GM18909 (cell line): ENCODE measurements at regions not wholly inside any gene's neighbourhood (a gene's known extent, or its start where the extent isn't known, plus 50 kb on each side); places are given as distances from the start of the nearest gene placed in this dataset.

Source experiments
- ATAC-seq: cut with Tn5 transposase; IDR thresholded peaks from one replicate; pipeline ENCODE4 v1.9.1; 2021; ENCODE audit warnings: mild to moderate bottlenecking; ENCODE audit not compliant: unreplicated experiment, poor library complexity

- no peak for ATAC-seq
Measured at GRCh38 chr9:18327121-18327520, 146.8 kb upstream of the ADAMTSL1 start.

DNA sequence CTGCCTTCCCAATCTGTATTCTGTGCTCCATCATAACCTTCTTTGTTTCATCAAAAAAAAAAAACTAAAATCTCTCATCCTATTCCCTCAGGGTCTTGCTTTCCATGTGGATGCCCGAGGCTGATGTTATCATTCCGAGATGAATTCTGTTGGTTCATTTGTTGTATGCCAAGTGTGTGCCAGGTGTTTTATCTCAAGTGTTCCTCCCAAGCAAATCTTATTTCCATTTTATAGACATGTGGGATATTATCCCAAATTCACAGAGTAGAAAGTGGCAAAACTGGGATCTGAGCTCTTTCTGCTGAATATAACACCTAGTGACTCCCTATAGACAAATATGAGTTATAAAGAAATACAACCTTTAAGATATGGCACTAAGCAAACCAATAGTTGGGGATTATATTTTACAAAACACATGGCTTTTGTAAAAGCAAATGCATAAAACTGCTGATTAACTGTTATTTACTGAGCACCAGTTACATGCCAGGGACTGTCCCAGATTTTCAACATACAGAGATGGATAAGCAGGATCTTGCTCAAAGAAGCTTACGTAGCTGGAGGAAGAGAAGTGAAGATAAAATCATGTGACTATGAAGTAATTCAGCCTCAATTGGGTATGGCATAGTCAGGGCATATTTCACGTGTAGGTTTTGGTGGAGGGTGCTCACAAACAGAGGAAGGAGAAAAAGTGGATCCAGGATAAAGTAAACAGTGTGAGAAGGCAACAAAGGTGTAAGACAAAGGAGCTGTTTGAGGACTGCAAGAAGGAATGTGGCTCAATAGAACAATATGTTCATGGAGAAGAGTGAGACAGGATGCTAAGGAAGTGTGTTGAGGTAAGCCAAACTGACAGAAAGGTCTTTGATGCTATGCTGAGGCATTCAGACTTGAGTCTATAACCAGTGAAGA is 143.3 kb upstream of the ADAMTSL1 start:
- ATAC-seq, result no peak

- no peak for ATAC-seq
Measured at GRCh38 chr9:18331310-18331684, 142.7 kb upstream of the ADAMTSL1 start.

GRCh38 chr9:18331808-18332209 is 142.1 kb upstream of the ADAMTSL1 start:
- ATAC-seq, result no peak

- ATAC-seq, result no peak
Measured at GRCh38 chr9:18333157-18333556, 140.8 kb upstream of the ADAMTSL1 start.

GRCh38 chr9:18335825-18336224 is 138.1 kb upstream of the ADAMTSL1 start:
- ATAC-seq, result no peak

DNA sequence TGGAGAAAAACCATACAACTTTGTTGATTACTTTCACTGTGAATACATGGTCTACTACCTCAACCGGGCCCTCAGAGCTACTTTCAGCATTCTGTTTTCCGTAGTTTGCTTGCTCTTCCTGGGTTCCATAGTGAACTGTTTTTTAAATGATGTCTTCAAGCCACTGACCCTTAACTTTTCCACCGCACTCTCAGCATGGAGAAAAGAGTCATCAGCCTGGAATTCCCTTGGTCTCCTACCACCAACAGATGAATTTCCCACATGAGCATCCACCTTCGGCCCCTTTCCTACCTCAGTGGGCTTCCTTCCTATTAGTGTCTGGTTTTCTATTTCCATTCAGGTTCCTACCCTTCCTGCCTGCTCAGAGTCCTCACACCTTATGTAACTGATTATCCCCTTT is 135.9 kb upstream of the ADAMTSL1 start:
- no peak for ATAC-seq

DNA sequence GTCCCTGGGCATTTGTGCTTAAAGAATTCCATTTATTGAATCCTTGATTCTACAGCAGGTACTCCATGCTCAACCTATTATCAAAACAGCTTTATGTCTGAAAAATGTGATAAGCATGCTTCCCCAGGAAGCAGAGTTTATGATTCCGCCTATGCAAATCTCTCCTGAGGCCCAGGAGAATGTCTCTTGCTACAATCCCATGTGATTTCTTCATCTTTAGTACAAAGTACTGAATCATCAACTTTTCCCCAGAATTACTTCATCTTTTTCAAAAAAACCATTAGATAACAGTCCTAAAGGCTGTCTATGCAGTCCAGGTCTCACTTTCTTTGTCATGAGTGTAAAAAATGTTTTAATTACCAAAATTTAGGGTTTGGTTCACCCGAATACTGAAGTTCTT is 130.2 kb upstream of the ADAMTSL1 start:
- ATAC-seq, result no peak

DNA sequence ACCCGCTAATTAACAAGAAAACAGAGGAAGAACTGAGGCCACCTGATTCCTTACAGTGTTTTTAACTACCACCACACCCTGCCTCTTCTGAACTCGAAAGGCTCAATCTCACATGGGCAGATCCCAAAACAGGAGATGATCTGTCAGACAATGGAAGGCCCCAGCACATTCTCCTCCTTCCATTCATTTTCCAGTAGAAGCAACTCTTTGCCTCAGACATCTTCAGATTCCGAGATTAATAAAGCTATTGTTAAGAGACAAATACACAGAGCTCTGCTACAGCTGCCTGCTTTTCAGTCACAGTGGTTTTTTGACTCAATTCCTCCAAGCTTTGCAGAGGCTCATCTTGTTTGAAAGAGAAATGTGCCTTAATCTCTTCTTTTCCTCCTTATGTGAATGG is 127.2 kb upstream of the ADAMTSL1 start:
- ATAC-seq, result no peak

GRCh38 chr9:18347386-18348082 is 126.4 kb upstream of the ADAMTSL1 start:
- no peak for ATAC-seq

- no peak for ATAC-seq
Measured at GRCh38 chr9:18348083-18348475, 125.9 kb upstream of the ADAMTSL1 start.

DNA sequence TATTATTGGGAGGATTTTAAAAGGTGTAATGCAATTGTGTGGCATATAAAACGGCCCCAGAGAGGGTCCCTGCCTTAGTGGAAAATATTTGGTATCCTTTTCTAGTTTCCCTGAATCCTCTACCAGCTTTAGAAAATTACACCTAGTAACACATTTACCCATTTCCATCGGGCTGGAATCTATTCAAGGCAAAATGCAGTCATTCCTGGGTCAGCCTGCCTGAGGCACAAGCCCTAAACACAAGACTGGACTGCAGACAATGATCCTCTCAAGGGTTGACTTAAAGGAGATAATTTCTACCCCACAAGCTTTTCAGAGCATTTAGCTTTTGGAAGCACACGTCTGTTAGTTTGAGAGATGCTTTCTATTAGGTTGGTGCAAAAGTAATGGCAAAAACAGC is 124.4 kb upstream of the ADAMTSL1 start:
- no peak for ATAC-seq

- ATAC-seq, result no peak
Measured at GRCh38 chr9:18350036-18350435, 123.9 kb upstream of the ADAMTSL1 start.

- no peak for ATAC-seq
Measured at GRCh38 chr9:18350995-18351595, 122.9 kb upstream of the ADAMTSL1 start.

GRCh38 chr9:18352711-18353110 is 121.2 kb upstream of the ADAMTSL1 start:
- no peak for ATAC-seq

GRCh38 chr9:18353473-18353872 is 120.5 kb upstream of the ADAMTSL1 start:
- no peak for ATAC-seq

GRCh38 chr9:18357321-18357720 is 116.6 kb upstream of the ADAMTSL1 start:
- no peak for ATAC-seq

GRCh38 chr9:18358325-18358724 is 115.6 kb upstream of the ADAMTSL1 start:
- ATAC-seq, result no peak

GRCh38 chr9:18359335-18359734 is 114.6 kb upstream of the ADAMTSL1 start:
- no peak for ATAC-seq

GRCh38 chr9:18360005-18360404 is 113.9 kb upstream of the ADAMTSL1 start:
- ATAC-seq, result no peak

DNA sequence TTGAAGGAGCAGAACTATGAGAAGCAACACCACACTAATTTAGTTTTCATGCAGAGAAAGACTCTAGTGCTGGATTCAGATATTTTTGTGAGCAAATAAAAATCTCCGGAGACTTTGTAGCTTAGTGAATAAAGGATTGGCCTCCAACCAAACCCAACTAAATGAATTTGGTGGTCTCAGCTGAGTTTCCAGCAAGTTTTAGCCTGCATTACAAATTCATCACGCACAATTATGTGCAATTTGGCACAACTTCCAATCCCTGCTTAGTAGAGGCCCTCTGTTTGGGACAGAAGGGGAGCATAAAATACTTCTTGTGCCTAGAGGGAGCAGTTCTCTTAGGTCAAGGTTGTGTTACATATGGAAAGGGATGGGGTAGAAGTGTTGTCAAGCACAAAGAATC is 112.3 kb upstream of the ADAMTSL1 start:
- no peak for ATAC-seq
